ENCODE measurements at regions not wholly inside any gene's neighbourhood (a gene's known extent, or its start where the extent isn't known, plus 50 kb on each side); places are given as distances from the start of the nearest gene placed in this dataset.

- Histone ChIP-seq H3K4me1 (no peaks in the 10 kb centered on the region), H3K9ac (ENCODE audit: low read depth in 2 of 2, low read length in 2 of 2) (no peak overlapping the region), H3K36me3 (no peaks in the 10 kb centered on the region), H3K27me3 (no peaks in the 10 kb centered on the region), H3K27ac (no peak overlapping the region), H3K4me3 (no peak overlapping the region), H3K9me3 (no peaks in the 10 kb centered on the region)
- TF ChIP-seq CTCF (IDR thresholded peaks at IDR 0.05) = no peak
- intact Hi-C loops (cut with DNase I) = no loop called here
- no peak for DNase-seq
These were observed 348.9 kb downstream of the FLRT2 start for GRCh38 chr14:85878874-85879273.

DNA sequence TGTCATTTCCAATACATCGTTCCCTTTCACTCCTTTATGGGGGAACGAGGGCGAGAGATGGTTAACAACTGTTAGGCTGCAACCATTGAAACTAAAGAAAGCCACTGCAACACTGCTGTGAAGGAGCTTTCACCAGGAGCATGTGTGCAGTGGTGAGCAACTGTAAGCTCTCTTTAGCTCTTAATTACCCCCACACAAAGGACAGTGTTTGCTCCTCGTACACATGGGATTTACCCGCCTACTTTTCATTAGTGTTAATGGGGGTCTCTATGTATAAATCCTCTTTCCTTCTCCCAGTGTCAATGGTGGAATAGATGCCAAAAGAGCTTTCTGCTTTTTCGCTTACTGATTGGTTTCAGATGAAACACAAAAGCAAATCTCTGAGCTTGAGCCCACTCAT lies 343.1 kb downstream of the FLRT2 start:
- H3K27ac ChIP-seq = no peak overlapping the region
- H3K4me1 ChIP-seq = no peaks in the 10 kb centered on the region
- H3K9me3 ChIP-seq = no peaks in the 10 kb centered on the region
- H3K9ac ChIP-seq (ENCODE audit: low read depth in 2 of 2, low read length in 2 of 2) = no peak overlapping the region
- intact Hi-C loops (cut with DNase I) = no loop called here
- no peak for TF ChIP-seq CTCF (IDR thresholded peaks at IDR 0.05)
- no peak for DNase-seq
- H3K27me3 ChIP-seq = no peaks in the 10 kb centered on the region
- no peak overlapping the region for H3K4me3 ChIP-seq
- H3K36me3 ChIP-seq = no peaks in the 10 kb centered on the region

DNA sequence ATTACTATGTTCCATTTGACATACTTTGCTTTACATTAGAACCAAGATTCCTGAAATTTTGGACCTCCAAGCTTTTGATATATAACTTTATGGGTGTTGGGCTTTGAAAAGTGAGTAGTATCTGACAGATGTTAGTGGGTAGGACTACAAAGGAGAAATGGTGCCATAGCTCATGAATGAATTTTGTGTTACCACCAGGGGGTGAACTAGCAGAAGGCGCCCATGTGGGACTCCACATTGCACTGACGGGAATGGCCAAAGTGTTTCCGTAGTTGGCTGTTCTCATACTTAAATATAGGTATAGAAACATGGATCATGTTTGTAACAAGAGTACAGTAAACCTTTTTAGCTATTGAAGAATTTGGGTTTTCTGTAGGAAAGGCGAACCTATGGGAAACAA lies 337.5 kb downstream of the FLRT2 start:
- H3K4me1 ChIP-seq = no peaks in the 10 kb centered on the region
- no peaks in the 10 kb centered on the region for H3K27me3 ChIP-seq
- H3K4me3 ChIP-seq = no peak overlapping the region
- no peak for TF ChIP-seq CTCF (IDR thresholded peaks at IDR 0.05)
- H3K36me3 ChIP-seq = no peaks in the 10 kb centered on the region
- H3K9ac ChIP-seq (ENCODE audit: low read depth in 2 of 2, low read length in 2 of 2) = no peak overlapping the region
- intact Hi-C loops (cut with DNase I) = no loop called here
- DNase-seq = no peak
- H3K9me3 ChIP-seq = no peaks in the 10 kb centered on the region
- H3K27ac ChIP-seq = no peak overlapping the region

DNA sequence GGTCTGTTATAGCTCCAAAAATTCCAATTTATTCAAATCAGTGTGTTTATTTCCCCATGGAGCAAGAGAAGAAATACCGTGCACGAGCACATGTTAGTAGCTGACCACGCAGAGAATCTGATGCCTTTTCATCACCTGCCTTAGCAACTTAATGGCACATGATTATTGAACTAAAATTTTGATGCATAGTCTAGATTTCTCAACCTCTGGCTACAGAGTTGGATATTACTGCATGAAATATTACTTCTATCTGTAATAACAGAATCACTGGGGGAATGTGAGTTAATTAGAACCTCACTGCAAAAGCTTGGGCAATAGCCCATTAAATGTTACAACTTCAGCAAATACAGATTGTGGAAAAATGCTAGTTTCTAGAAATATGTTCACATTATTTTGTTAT lies 335.8 kb downstream of the FLRT2 start:
- H3K27ac ChIP-seq = no peak overlapping the region
- no peaks in the 10 kb centered on the region for H3K27me3 ChIP-seq
- H3K9ac ChIP-seq (ENCODE audit: low read depth in 2 of 2, low read length in 2 of 2) = no peak overlapping the region
- H3K9me3 ChIP-seq = no peaks in the 10 kb centered on the region
- no peaks in the 10 kb centered on the region for H3K4me1 ChIP-seq
- intact Hi-C loops (cut with DNase I) = no loop called here
- TF ChIP-seq CTCF (IDR thresholded peaks at IDR 0.05) = no peak
- DNase-seq = no peak
- H3K36me3 ChIP-seq = no peaks in the 10 kb centered on the region
- no peak overlapping the region for H3K4me3 ChIP-seq

- intact Hi-C loops (cut with DNase I) = no loop called here
- no peak for DNase-seq
- no peak for TF ChIP-seq CTCF (IDR thresholded peaks at IDR 0.05)
- no peaks in the 10 kb centered on the region for H3K4me1 ChIP-seq
- H3K9ac ChIP-seq (ENCODE audit: low read depth in 2 of 2, low read length in 2 of 2) = no peak overlapping the region
- H3K9me3 ChIP-seq = no peaks in the 10 kb centered on the region
- no peak overlapping the region for H3K27ac ChIP-seq
- no peak overlapping the region for H3K4me3 ChIP-seq
- H3K27me3 ChIP-seq = no peaks in the 10 kb centered on the region
- no peaks in the 10 kb centered on the region for H3K36me3 ChIP-seq
These were observed 328.7 kb downstream of the FLRT2 start for GRCh38 chr14:85858634-85859033.

DNA sequence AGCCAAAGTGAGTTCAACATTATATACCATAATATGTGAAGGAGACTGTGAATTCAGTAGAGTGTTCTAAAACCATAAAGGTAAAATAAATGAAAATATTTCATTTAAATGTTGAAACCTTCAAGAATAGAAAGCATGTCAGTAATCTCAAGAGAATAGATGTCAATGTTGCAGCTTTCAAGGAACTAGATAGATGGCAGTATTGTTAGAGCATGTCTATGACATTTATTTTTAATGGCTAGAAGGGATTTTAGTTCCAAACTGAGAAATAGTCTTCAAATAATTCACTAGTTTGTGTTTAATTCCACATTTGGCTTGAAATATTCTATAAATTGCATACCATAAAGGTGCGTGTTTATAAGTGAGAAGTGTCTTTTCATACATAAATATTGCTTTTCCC lies 326.5 kb downstream of the FLRT2 start:
- H3K4me3 ChIP-seq = no peak overlapping the region
- no peak for DNase-seq
- no peaks in the 10 kb centered on the region for H3K4me1 ChIP-seq
- no peaks in the 10 kb centered on the region for H3K36me3 ChIP-seq
- H3K9me3 ChIP-seq = no peaks in the 10 kb centered on the region
- H3K9ac ChIP-seq (ENCODE audit: low read depth in 2 of 2, low read length in 2 of 2) = no peak overlapping the region
- intact Hi-C loops (cut with DNase I) = no loop called here
- H3K27me3 ChIP-seq = no peaks in the 10 kb centered on the region
- no peak for TF ChIP-seq CTCF (IDR thresholded peaks at IDR 0.05)
- H3K27ac ChIP-seq = no peak overlapping the region

Data from colonic mucosa (tissue), 4 donors.